ENCODE measurements at regions not wholly inside any gene's neighbourhood (a gene's known extent, or its start where the extent isn't known, plus 50 kb on each side); places are given as distances from the start of the nearest gene placed in this dataset.
"Not testable (repeated sequence)": the region's sequence is repeated elsewhere in the genome, so short reads cannot be mapped to it uniquely, and the experiment has no call there.

DNA sequence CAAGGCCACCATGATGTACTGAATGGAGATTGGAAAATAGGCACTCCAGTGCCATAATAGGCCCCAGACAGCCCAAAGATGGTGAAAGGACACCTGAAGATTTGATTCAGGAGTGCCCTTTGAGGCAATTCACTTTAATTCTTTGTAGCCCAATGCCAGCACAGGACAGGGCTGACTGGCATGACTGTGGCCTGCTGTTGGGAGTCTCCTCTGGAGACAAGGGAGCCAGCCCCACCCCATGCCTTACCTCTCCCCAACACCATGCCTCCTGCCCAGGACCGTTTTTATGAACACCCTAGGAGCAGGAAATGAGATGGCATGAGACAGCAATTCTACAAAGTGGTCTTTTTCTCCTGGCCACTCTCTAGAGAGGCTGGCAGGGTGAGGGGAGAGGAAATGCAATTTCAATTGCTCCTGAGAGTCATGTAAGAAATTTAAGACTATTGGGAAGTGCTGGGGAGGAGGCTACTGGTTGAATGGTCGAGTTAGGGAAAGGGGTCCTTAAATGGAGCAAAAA, 94.2 kb upstream of the MAMLD1 start:
- TF ChIP-seq, protein P1, sequence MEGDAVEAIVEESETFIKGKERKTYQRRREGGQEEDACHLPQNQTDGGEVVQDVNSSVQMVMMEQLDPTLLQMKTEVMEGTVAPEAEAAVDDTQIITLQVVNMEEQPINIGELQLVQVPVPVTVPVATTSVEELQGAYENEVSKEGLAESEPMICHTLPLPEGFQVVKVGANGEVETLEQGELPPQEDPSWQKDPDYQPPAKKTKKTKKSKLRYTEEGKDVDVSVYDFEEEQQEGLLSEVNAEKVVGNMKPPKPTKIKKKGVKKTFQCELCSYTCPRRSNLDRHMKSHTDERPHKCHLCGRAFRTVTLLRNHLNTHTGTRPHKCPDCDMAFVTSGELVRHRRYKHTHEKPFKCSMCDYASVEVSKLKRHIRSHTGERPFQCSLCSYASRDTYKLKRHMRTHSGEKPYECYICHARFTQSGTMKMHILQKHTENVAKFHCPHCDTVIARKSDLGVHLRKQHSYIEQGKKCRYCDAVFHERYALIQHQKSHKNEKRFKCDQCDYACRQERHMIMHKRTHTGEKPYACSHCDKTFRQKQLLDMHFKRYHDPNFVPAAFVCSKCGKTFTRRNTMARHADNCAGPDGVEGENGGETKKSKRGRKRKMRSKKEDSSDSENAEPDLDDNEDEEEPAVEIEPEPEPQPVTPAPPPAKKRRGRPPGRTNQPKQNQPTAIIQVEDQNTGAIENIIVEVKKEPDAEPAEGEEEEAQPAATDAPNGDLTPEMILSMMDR (IDR thresholded peaks at IDR 0.05) = no peak
- no peak for DNase-seq

DNA sequence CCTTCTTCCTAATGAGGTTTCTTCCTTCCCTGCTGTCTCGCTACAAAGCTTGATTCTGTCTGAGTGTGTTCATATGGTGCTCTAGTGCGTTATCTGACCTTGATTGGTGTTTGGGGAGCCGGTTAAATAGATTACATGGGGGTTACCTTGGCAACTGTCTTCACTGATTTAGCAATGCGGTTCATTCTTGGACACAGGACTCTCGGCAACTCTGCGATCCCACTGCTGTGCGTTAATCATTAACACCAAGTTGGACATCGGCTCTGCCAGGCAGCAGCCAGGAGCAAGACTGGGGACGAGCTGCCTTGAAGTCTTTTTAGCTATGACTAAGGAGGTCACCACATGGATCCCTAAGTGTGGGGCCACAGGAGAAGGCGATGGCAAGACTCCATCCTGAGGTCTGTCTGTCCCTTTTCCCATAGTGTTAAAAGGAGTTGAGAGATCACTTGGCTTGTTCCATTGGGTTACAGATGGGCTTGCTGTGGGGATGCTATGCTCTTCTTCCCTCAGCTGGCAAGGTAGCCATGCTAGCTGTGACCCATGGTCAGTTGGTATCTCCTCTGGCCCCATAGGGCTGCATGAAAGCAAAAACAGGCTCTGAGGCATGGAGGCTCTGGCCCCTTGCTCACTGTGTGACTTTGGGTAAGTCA, 93.4 kb upstream of the MAMLD1 start:
- no peaks in the 10 kb centered on the region for H3K9me3 ChIP-seq (ENCODE audit: control insufficient read depth, insufficient read depth, low read length)
- H3K27ac Mint-ChIP-seq = no peak overlapping the region
- no peak for ATAC-seq
- H3K27me3 ChIP-seq (ENCODE audit: control insufficient read depth, insufficient read depth, low read length) = no peaks in the 10 kb centered on the region
- no peaks in the 10 kb centered on the region for H3K36me3 Mint-ChIP-seq
- H3K4me1 Mint-ChIP-seq = no peaks in the 10 kb centered on the region
- H3K4me3 ChIP-seq (ENCODE audit: low read length) = no peak overlapping the region
- H3K9me3 Mint-ChIP-seq = no peaks in the 10 kb centered on the region
- no peaks in the 10 kb centered on the region for H3K4me1 ChIP-seq (ENCODE audit: control insufficient read depth, insufficient read depth, low read length)
- no peaks in the 10 kb centered on the region for H3K36me3 ChIP-seq (ENCODE audit: control insufficient read depth, insufficient read depth, low read length)
- intact Hi-C loops (cut with micrococcal nuclease) = no loop called here
- WGBS (ENCODE audit: insufficient coverage) = 87% methylated on average over 10 of the region's 10 CpGs
- no peak overlapping the region for H3K4me3 Mint-ChIP-seq
- no peak overlapping the region for H3K27ac ChIP-seq (ENCODE audit: low read length)
- H3K27me3 Mint-ChIP-seq (ENCODE audit: low read depth in 2 of 2) = peaks cover 4 to 10% of the 10 kb centered on the region in 2 donors
- no peak for DNase-seq
- TF ChIP-seq, protein P1 (IDR thresholded peaks at IDR 0.05) = no peak

More for the DNA sequence above, 94.2 kb upstream of the MAMLD1 start:
- Histone ChIP-seq H3K27me3 (ENCODE audit: control insufficient read depth, insufficient read depth, low read length) (no peaks in the 10 kb centered on the region), H3K9me3 (ENCODE audit: control insufficient read depth, insufficient read depth, low read length) (no peaks in the 10 kb centered on the region), H3K4me3 (ENCODE audit: low read length) (no peak overlapping the region), H3K36me3 (ENCODE audit: control insufficient read depth, insufficient read depth, low read length) (no peaks in the 10 kb centered on the region), H3K4me1 (ENCODE audit: control insufficient read depth, insufficient read depth, low read length) (no peaks in the 10 kb centered on the region), H3K27ac (ENCODE audit: low read length) (no peak overlapping the region)
- no peak for ATAC-seq
- H3K4me1 Mint-ChIP-seq = no peaks in the 10 kb centered on the region
- intact Hi-C loops (cut with micrococcal nuclease) = no loop called here
- H3K27me3 Mint-ChIP-seq (ENCODE audit: low read depth in 2 of 2) = peaks cover 4 to 10% of the 10 kb centered on the region in 2 donors
- WGBS (ENCODE audit: insufficient coverage) = no CpG with 5 or more reads among the region's 2 CpGs
- no peak overlapping the region for H3K27ac Mint-ChIP-seq
- no peak overlapping the region for H3K4me3 Mint-ChIP-seq
- H3K9me3 Mint-ChIP-seq = no peaks in the 10 kb centered on the region
- no peaks in the 10 kb centered on the region for H3K36me3 Mint-ChIP-seq

DNA sequence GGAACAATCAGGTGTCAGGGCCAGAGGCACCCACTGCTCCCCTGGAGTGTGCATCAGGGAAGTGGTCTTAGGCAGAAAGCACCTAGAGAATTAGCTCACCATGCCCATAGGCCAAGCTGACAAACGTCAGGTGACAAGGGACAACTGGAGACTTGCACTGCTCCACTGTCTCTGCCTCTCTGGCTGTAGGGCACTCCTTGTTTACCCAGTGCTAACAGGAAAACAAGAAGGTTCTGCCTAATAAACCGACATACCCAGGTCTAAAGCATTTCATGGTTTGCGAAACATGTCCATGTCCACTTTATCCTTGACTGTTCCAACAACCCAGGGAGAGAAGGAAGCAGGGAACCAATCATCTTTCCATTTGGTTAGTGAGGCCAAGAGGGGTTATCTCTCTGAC, 92.5 kb upstream of the MAMLD1 start:
- H3K4me3 Mint-ChIP-seq = no peak overlapping the region
- intact Hi-C loops (cut with micrococcal nuclease) = no loop called here
- Histone ChIP-seq H3K36me3 (ENCODE audit: control insufficient read depth, insufficient read depth, low read length) (no peaks in the 10 kb centered on the region), H3K4me3 (ENCODE audit: low read length) (no peak overlapping the region), H3K4me1 (ENCODE audit: control insufficient read depth, insufficient read depth, low read length) (no peaks in the 10 kb centered on the region), H3K9me3 (ENCODE audit: control insufficient read depth, insufficient read depth, low read length) (no peaks in the 10 kb centered on the region), H3K27ac (ENCODE audit: low read length) (no peak overlapping the region), H3K27me3 (ENCODE audit: control insufficient read depth, insufficient read depth, low read length) (no peaks in the 10 kb centered on the region)
- H3K36me3 Mint-ChIP-seq = no peaks in the 10 kb centered on the region
- no peak overlapping the region for H3K27ac Mint-ChIP-seq
- TF ChIP-seq, protein P1 (IDR thresholded peaks at IDR 0.05) = no peak
- peaks cover 4 to 7% of the 10 kb centered on the region in 2 donors for H3K27me3 Mint-ChIP-seq (ENCODE audit: low read depth in 2 of 2)
- 81% methylated on average over 3 of the region's 3 CpGs for WGBS (ENCODE audit: insufficient coverage)
- H3K9me3 Mint-ChIP-seq = no peaks in the 10 kb centered on the region
- ATAC-seq (no peak), DNase-seq (no peak)
- H3K4me1 Mint-ChIP-seq = no peaks in the 10 kb centered on the region

DNA sequence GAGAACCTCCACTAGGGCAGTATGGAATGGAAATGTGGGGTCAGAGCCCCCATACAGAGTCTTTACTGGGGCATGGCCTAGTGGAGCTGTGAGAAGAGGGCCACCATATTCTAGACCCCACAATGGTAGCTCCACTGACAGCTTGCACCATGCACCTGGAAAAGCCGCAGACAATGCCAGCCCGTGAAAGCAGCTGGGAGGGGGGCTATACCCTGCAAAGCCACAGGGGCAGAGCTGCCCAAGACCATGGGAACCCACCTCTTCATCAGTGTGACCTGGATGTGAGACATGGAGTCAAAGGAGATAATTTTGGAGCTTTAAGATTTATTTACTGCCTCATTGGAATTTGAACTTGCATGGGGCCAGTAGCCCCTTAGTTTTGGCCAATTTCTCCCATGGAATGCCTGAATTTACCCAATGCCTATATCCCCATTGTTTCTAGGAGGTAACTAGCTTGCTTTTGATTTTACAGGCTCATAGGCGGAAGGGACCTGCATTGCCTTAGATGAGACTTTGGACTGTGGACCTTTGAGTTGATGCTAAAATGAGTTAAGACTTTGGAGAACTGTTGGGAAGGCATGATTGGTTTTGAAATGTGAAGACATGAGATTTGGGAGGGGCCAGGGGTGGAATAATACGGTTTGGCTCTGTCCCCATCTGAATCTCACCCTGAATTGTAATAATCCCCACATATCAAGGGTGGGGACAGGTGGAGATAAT, 89.4 kb upstream of the MAMLD1 start:
- H3K36me3 ChIP-seq (ENCODE audit: control insufficient read depth, insufficient read depth, low read length); intact Hi-C loops (cut with micrococcal nuclease); DNase-seq; H3K9me3 ChIP-seq (ENCODE audit: control insufficient read depth, insufficient read depth, low read length); H3K4me1 Mint-ChIP-seq; H3K27ac Mint-ChIP-seq; H3K4me3 ChIP-seq (ENCODE audit: low read length); ATAC-seq; H3K9me3 Mint-ChIP-seq; H3K4me3 Mint-ChIP-seq; H3K27me3 ChIP-seq (ENCODE audit: control insufficient read depth, insufficient read depth, low read length); H3K27me3 Mint-ChIP-seq (ENCODE audit: low read depth in 2 of 2); H3K4me1 ChIP-seq (ENCODE audit: control insufficient read depth, insufficient read depth, low read length); H3K36me3 Mint-ChIP-seq; H3K27ac ChIP-seq (ENCODE audit: low read length): not testable (repeated sequence)
- 95% methylated on average over 3 of the region's 4 CpGs for WGBS (ENCODE audit: insufficient coverage)

Measured in natural killer cell (primary cell).